Bone marrow (tissue), 2 donors: ENCODE measurements at regions not wholly inside any gene's neighbourhood (a gene's known extent, or its start where the extent isn't known, plus 50 kb on each side); places are given as distances from the start of the nearest gene placed in this dataset.

ENCODE experiments used
- DNase-seq, 2 donors: peaks; one replicate each; lab custom pipeline; 2025; lab: John Stamatoyannopoulos, UW

DNA sequence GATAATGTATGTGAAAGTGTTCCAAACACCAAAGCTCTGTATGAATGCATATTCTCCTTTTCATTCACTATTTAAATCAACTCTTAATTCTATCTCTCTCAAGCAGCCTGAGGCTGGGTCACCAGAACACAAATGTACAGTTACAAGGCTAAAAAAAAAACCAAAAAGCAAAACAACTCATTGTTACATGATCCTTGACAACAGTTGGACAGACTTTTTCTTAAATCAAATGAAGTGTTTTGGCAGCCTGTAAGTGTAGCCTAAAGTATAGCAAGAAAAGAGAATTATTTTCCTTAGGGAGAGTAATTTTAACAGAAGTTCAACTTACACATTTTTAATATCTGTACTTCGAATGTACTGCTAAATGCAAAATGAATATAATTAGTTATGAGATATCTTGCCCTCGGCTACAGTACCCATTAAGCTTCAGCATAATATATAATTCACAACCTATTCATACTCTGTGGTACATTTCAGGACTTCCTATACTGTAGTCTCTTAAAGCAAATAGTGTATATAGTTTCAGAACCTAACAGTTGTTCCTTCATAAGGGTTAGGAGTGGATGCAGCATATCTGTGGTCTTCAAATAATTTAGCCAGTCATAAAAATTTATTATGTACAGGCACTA is 214.0 kb upstream of the BTG1 start:
- DNase-seq: no peak

DNA sequence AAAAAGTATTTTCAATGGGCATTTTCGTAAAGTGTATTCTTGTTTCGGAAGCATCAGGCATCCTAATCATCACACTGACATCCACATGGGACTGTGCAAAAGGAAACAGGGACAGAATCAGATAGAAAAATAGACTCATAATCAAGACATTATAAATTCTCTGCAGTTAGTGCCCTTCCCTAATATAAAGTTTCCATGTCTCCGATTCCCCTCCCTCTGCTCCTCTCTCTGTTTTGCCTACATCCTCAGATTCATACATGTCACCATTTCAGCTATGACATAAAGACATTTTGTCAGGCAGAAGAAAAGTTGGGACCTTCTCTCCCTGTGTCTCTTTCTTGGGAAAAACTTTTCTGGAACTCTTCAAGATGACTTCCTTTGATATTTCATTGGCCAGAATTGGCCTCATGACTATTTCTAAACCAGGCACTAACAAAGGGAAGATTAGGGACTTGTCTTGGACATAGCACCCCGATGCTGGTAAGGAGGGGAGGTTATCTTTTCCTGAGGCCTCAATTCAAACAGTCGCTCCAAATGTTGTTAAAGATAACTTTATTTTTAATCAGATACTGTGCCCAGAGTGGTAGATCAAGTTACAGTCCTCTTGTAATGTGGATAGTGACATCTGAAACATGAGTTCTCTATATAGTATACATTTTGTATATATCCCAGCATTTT is 212.1 kb upstream of the BTG1 start:
- DNase-seq: no peak

DNA sequence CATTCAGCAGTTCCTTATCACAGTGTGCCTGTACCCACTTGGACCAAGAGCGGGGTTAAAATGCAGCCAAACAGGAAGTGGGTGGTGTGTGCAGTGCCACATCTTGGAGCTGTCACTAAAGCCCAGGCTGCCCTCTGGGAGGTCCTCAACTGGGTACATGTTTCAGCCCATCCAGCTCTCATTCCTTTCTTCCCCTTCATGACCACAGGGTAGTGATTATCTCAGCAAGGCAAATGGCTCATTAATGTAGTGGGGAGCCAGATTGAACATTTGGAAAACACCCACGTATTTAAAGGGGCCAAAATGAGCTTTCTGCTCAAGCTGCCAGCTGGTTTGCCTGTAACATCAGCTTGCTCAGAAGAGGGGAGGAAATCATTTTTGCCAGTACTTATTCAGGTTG is 210.8 kb upstream of the BTG1 start:
- DNase-seq: no peak

DNA sequence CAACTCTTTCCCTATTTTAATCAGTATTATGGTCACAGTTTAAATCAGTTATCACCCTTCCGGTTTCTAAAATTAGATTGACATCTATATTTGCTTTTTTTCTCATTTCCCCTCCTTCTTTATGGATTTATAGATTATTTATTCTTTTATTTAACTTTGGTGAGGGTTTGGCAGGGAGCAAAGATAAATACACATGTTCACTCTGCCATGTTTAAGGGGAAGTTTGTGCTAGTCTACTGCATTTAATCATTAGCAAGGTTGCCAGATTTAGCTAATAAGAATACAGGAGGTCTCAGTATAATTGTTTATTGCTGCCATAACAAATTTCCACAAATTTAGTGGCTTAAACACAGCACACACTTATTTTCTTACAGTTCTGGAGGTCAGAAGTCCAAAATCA is 204.0 kb upstream of the BTG1 start:
- no peak for DNase-seq

- no peak for DNase-seq
Observed at GRCh38 chr12:92342574-92342973, 196.9 kb upstream of the BTG1 start.

- DNase-seq: no peak
Observed at GRCh38 chr12:92341065-92341668, 195.5 kb upstream of the BTG1 start.

DNA sequence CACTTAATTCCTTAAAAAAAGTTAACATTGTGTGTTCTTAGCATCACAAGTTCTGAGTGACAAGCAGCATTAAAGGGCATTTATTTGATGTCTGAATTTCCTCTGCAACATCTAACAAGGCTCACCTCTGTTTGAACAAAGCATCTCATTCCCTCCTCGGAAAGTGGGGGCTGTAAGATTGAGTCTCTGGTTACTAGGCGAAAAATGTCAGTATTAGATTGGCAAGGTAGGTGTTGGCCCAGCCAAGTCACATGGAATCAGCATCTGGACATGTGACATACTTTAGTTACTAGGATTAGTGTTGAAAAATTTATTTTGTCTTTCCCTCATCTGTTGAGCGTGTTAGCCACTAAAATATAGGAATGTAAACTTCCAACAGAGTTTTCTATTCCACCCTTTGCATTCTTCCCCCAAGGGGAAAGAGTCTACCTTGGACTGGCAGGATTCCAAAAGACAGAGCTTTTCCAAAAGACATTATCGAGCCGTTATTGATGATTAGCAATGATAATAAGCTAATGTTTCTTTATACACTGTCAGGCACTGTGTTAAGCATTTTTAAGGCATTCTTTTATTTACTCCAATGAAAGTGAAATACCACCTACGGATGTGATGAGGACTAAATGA is 194.9 kb upstream of the BTG1 start:
- no peak for DNase-seq

DNA sequence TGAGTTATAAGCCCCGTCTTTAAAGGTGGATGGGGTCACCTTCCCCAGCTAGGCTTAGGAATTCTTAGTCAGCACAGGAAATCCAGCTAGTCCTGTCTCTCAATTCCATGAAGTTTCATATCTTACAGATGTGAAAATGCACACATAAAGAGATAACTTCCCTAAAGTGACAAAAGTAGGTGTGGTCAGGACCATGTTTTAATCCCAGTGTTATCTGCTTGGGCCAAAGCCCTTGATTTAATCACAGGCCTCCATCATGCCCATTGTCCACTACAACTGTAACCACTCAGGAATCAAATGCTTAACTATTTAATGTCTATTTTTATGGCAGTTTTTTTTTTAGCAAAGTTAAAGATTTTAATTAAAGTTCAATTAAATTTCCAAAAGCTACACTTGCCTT is 194.4 kb upstream of the BTG1 start:
- no peak for DNase-seq

DNA sequence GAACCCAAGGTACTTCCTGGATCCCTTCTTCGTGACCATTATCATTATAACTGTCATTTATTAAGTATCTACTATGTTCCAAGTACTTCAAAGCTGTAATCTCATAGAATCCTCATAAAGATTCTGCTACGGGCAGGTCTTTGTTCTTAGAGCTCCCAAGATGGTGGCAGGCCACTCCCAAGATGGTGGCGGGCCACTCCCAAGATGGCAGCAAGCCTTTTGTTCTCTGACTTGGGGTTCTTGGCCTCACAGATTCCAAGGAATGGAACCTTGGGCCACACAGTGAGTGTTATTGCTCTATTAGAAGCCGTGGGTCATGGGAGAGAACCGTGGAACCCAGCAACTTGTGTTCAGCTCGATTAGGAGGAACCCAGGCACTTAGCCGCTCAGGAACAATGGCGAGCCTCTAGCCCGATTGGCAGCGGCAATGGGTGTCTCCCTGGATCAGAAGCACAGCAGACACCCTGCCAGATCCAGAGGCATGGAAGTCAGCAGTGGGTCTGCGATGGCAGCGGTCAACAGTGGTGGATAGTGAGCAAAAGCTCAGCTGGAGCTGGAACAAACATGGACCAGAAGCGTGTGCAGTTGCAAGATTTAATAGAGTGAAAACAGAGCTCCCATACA is 193.7 kb upstream of the BTG1 start:
- DNase-seq: no peak

GRCh38 chr12:92338671-92339070 is 193.0 kb upstream of the BTG1 start:
- no peak for DNase-seq

DNA sequence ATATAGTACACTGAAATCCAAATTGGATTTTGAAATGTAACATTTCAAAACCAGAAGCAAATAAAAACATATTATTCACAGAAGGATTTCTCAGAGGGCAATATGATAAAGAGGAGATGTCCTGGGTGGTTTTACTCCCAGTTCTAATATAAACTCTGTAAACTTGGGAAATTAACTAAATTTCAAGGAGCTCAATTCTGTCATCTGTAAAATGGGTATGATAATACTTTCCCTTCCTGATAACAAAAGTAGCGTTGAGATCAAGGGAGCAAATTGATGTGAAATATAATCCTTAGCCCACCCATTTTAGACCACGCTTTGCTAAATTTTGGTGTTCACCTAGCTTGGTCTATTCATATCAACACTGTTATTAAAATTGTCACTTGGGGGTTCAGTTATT is 192.5 kb upstream of the BTG1 start:
- DNase-seq: no peak

- no peak for DNase-seq
Observed at GRCh38 chr12:92337128-92337527, 191.5 kb upstream of the BTG1 start.

DNA sequence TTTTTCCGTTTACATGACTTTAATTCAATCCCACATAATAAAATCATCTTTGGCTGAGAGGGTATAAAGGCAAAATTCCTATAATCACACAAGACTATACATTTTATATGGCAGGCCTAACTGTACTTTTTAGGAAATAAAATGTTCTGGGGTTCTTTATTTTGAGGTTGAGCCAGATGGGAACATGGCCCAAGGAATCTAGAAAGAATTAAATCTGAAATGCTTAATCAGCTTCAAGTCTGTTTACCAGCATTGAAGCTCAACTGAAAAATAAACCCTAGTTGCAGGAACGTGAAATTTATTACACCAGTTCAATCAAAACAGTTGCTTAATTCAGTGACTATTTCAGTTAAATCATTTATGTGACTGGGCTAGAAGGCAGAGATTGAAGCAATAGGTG is 191.0 kb upstream of the BTG1 start:
- DNase-seq: no peak

- no peak for DNase-seq
Observed at GRCh38 chr12:92335831-92336230, 190.2 kb upstream of the BTG1 start.

GRCh38 chr12:92334552-92334951 is 188.9 kb upstream of the BTG1 start:
- DNase-seq: no peak

GRCh38 chr12:92332552-92332951 is 186.9 kb upstream of the BTG1 start:
- DNase-seq: no peak

DNA sequence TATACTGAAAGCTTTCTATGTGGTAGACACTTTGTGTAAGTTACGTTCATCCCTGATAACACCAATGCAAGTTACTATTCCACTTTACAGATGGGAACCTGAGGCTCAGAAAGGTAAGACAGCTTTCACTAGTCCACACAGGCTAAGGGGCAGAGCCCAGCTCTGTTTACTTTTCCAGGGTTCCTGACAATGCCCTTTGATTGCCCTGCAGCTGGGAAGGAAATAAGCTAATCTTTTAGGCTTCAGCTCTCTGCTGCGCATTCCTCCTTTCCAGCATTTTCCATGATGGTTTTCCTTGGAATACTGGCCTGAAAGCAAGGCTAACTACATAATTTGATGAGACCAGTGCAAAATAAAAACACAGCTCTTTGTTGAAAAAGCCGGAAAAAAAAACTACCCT is 185.7 kb upstream of the BTG1 start:
- no peak for DNase-seq

- no peak for DNase-seq
Observed at GRCh38 chr12:92330654-92331053, 185.0 kb upstream of the BTG1 start.

DNA sequence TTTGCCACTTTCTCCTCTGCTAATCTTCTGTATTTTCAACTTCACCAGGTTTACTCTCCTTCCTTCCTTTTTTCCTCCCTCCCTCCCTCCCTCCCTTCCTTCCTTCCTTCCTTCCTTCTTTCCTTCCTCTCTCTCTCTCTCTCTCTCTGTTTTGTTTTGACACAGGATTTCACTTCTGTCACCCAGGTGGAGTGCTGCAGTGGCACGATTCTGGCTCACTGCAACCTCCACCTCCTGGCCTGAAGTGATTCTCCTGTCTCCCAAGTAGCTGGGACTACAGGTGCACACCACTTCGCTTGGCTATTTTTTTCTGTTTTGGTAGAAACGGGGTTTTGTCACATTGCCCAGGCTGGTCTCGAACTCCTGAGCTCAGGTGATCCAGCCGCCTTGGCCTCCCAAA is 181.2 kb upstream of the BTG1 start:
- DNase-seq: no peak

DNA sequence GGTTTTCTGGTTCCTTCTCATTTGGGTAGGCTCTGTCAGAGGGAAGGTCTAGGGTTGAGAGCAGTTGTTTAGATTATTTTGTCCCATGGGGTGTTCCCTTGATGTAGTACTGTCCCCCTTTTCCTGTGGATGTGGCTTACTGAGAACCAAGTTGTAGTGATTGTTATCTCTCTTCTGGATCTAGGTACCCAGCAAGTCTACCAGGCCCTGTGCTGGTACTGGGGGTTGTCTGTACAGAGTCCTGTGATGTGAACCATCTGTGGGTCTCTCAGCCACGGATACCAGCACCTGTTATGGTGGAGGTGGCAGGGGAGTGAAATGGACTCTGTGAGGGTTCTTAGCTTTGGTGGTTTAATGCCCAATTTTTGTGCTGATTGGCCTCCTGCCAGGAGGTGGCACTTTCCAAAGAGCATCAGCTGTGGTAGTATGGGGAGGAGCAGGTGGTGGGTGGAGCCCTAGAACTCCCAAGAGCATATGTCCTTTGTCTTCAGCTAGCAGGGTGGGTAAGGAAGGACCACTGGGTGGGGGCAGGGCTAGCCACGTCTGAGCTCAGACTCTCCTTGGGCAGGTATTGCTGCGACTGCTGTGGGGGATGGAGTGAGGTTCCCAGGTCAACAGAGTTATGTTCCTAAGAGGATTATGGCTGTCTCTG is 179.3 kb upstream of the BTG1 start:
- DNase-seq: no peak

- no peak for DNase-seq
Observed at GRCh38 chr12:92312463-92312964, 166.9 kb upstream of the BTG1 start.
